Mesenchymal stem cell (in vitro differentiated cells and primary cell): ENCODE measurements at regions not wholly inside any gene's neighbourhood (a gene's known extent, or its start where the extent isn't known, plus 50 kb on each side); places are given as distances from the start of the nearest gene placed in this dataset.

Experiments used
- DNase-seq: peaks from one replicate; pipeline ENCODE4 v3.0.0-alpha.2; 2013
- H2AFZ ChIP-seq: one replicate; pipeline ENCODE4 v1.6.1; 2013; ENCODE audit warnings: low read depth, mild to moderate bottlenecking, control low read depth, inconsistent platforms, low read length, moderate library complexity
- H2AK5ac ChIP-seq: 2 replicates; pipeline ENCODE4 v1.6.1; 2013; ENCODE audit warnings: low read length, moderate library complexity, mild to moderate bottlenecking, inconsistent platforms; ENCODE audit not compliant: severe bottlenecking
- H2BK120ac ChIP-seq: one replicate; pipeline ENCODE4 v1.6.1; 2013; ENCODE audit warnings: low read depth, mild to moderate bottlenecking, inconsistent platforms, low read length, moderate library complexity
- H2BK12ac ChIP-seq, 2 experiments: one replicate each; pipeline ENCODE4 v1.6.1; 2013; ENCODE audit warnings: inconsistent platforms in 2 of 2, low read length in 2 of 2, mild to moderate bottlenecking in 2 of 2, moderate library complexity in 2 of 2, control low read depth in 1 of 2
- H2BK15ac ChIP-seq: one replicate; pipeline ENCODE4 v1.6.1; 2013; ENCODE audit warnings: mild to moderate bottlenecking, low read depth, inconsistent platforms; ENCODE audit not compliant: poor library complexity, severe bottlenecking
- H2BK5ac ChIP-seq: 2 replicates; pipeline ENCODE4 v1.6.1; 2013; ENCODE audit warnings: low read depth, mild to moderate bottlenecking, low read length, control low read depth, inconsistent platforms; ENCODE audit not compliant: poor library complexity, severe bottlenecking
- H3K14ac ChIP-seq, 2 experiments: one replicate each; pipeline ENCODE4 v1.6.1; 2013; ENCODE audit warnings: inconsistent platforms in 2 of 2, low read length in 2 of 2, control low read depth in 1 of 2, mild to moderate bottlenecking in 1 of 2, moderate library complexity in 1 of 2
- H3K18ac ChIP-seq, 2 experiments: one replicate each; pipeline ENCODE4 v1.6.1; 2013; ENCODE audit warnings: inconsistent platforms in 2 of 2, low read length in 2 of 2, control low read depth in 1 of 2, low read depth in 1 of 2, mild to moderate bottlenecking in 1 of 2
- H3K23ac ChIP-seq, 2 experiments: one replicate each; pipeline ENCODE4 v1.6.1; 2013; ENCODE audit warnings: inconsistent platforms in 2 of 2, low read length in 2 of 2, mild to moderate bottlenecking in 2 of 2, moderate library complexity in 2 of 2, control low read depth in 1 of 2
- H3K27ac ChIP-seq: 2 replicates; pipeline ENCODE4 v1.5.1; 2013; ENCODE audit warnings: mild to moderate bottlenecking, moderate library complexity, low read length, control low read depth, inconsistent platforms; ENCODE audit not compliant: poor library complexity, severe bottlenecking
- H3K27me3 ChIP-seq, 2 experiments: 2 replicates each; pipeline versions ENCODE4 v1.6.1 to v1.7.0; 2013; ENCODE audit warnings: low read length in 2 of 2, mild to moderate bottlenecking in 2 of 2, moderate library complexity in 2 of 2, control low read depth in 1 of 2, inconsistent platforms in 1 of 2; ENCODE audit not compliant: control insufficient read depth in 1 of 2, insufficient read depth in 1 of 2
- H3K36me3 ChIP-seq, 2 experiments: 2 replicates each; pipeline versions ENCODE4 v1.6.1 to v1.7.0; 2013; ENCODE audit warnings: low read length in 2 of 2, control low read depth in 1 of 2, inconsistent platforms in 1 of 2, low read depth in 1 of 2, mild to moderate bottlenecking in 1 of 2; ENCODE audit not compliant: insufficient read depth in 2 of 2, control insufficient read depth in 1 of 2
- H3K4ac ChIP-seq, 2 experiments: one replicate each; pipeline ENCODE4 v1.6.1; 2013; ENCODE audit warnings: inconsistent platforms in 2 of 2, low read length in 2 of 2, mild to moderate bottlenecking in 2 of 2, moderate library complexity in 2 of 2, control low read depth in 1 of 2, low read depth in 1 of 2
- H3K4me1 ChIP-seq: 2 replicates; pipeline ENCODE4 v1.6.1; 2013; ENCODE audit warnings: low read depth, low read length, control low read depth; ENCODE audit not compliant: control insufficient read depth, insufficient read depth
- H3K4me2 ChIP-seq: 2 replicates; pipeline ENCODE4 v1.6.1; 2013; ENCODE audit warnings: low read length, mild to moderate bottlenecking, inconsistent platforms; ENCODE audit not compliant: poor library complexity, severe bottlenecking
- H3K4me3 ChIP-seq, 2 experiments: 2 replicates each; pipeline versions ENCODE4 v1.5.1 to v1.7.0; 2013; ENCODE audit warnings: low read length in 2 of 2, mild to moderate bottlenecking in 2 of 2, control low read depth in 1 of 2, low read depth in 1 of 2; ENCODE audit not compliant: insufficient read depth in 1 of 2
- H3K79me1 ChIP-seq: replicated peaks from 2 replicates; pipeline ENCODE4 v1.6.1; 2013; ENCODE audit warnings: mild to moderate bottlenecking, control low read depth, low read length, inconsistent platforms; ENCODE audit not compliant: poor library complexity, severe bottlenecking
- H3K9ac ChIP-seq: 2 replicates; pipeline ENCODE4 v1.7.0; 2013; ENCODE audit warnings: mild to moderate bottlenecking, low read length, moderate library complexity
- H3K9me3 ChIP-seq: 2 replicates; pipeline ENCODE4 v1.7.0; 2013; ENCODE audit warnings: mild to moderate bottlenecking, low read length; ENCODE audit not compliant: control insufficient read depth
- H4K8ac ChIP-seq: one replicate; pipeline ENCODE4 v1.6.1; 2013; ENCODE audit warnings: inconsistent platforms, mild to moderate bottlenecking, low read length, moderate library complexity
- H4K91ac ChIP-seq: one replicate; pipeline ENCODE4 v1.6.1; 2013; ENCODE audit warnings: mild to moderate bottlenecking, low read length, inconsistent platforms
- WGBS: methylation state at CpG from one replicate; pipeline ENCODE4 v1.1.7; 2013; ENCODE audit warnings: mixed read lengths; 5-methylcytosine and 5-hydroxymethylcytosine counted together

- H2AFZ ChIP-seq, result no peak overlapping the region
- no peak overlapping the region for H3K27ac ChIP-seq
- no peaks in the 10 kb centered on the region for H3K36me3 ChIP-seq
- DNase-seq, result no peak
- H2AK5ac ChIP-seq, result no peak overlapping the region
- no peak overlapping the region for H3K14ac ChIP-seq
- H3K9me3 ChIP-seq, result no peaks in the 10 kb centered on the region
- H3K4me2 ChIP-seq, result no peak overlapping the region
- H3K4ac ChIP-seq, result no peak overlapping the region
- 70% methylated on average over 5 of the region's 6 CpGs for WGBS
- no peaks in the 10 kb centered on the region for H3K4me1 ChIP-seq
- no peaks in the 10 kb centered on the region for H3K27me3 ChIP-seq
- no peaks in the 10 kb centered on the region for H3K79me1 ChIP-seq
- H4K8ac ChIP-seq, result no peak overlapping the region
- no peak overlapping the region for H3K9ac ChIP-seq
- no peak overlapping the region for H2BK15ac ChIP-seq
- no peak overlapping the region for H4K91ac ChIP-seq
- H2BK12ac ChIP-seq, result no peak overlapping the region
- no peak overlapping the region for H3K23ac ChIP-seq
- H3K18ac ChIP-seq, result no peak overlapping the region
- H2BK5ac ChIP-seq, result no peak overlapping the region
- H3K4me3 ChIP-seq, result no peak overlapping the region
- H2BK120ac ChIP-seq, result no peak overlapping the region
These were observed 586.3 kb downstream of the BCL11B start for GRCh38 chr14:98685725-98686124.

- 82% methylated on average over 3 of the region's 3 CpGs for WGBS
- Histone ChIP-seq H2AFZ (no peak overlapping the region), H3K27ac (no peak overlapping the region), H3K4ac (no peak overlapping the region), H4K91ac (no peak overlapping the region), H3K79me1 (no peaks in the 10 kb centered on the region), H2BK5ac (no peak overlapping the region), H2AK5ac (no peak overlapping the region), H3K18ac (no peak overlapping the region), H2BK120ac (no peak overlapping the region), H4K8ac (no peak overlapping the region), H2BK12ac (no peak overlapping the region), H3K4me3 (no peak overlapping the region), H3K9me3 (peaks cover 2% of the 10 kb centered on the region), H3K36me3 (no peaks in the 10 kb centered on the region), H3K9ac (no peak overlapping the region), H3K27me3 (no peaks in the 10 kb centered on the region), H3K4me1 (no peaks in the 10 kb centered on the region), H3K4me2 (no peak overlapping the region), H3K23ac (no peak overlapping the region), H2BK15ac (no peak overlapping the region), H3K14ac (no peak overlapping the region)
- no peak for DNase-seq
These were observed 583.6 kb downstream of the BCL11B start for GRCh38 chr14:98688446-98688845.

- WGBS, result 60% methylated on average over 3 of the region's 3 CpGs
- no peak for DNase-seq
These were observed 582.0 kb downstream of the BCL11B start for GRCh38 chr14:98689951-98690350.

GRCh38 chr14:98692832-98693231 lies 579.2 kb downstream of the BCL11B start:
- no peak overlapping the region for H3K23ac ChIP-seq
- H3K9ac ChIP-seq, result no peak overlapping the region
- H2BK120ac ChIP-seq, result no peak overlapping the region
- peaks cover 10% of the 10 kb centered on the region for H3K9me3 ChIP-seq
- no peak overlapping the region for H2BK5ac ChIP-seq
- no peak overlapping the region for H3K4me3 ChIP-seq
- H3K18ac ChIP-seq, result no peak overlapping the region
- no peak overlapping the region for H3K4me2 ChIP-seq
- no peaks in the 10 kb centered on the region for H3K36me3 ChIP-seq
- 70% methylated on average over 5 of the region's 5 CpGs for WGBS
- H3K79me1 ChIP-seq, result no peaks in the 10 kb centered on the region
- no peak overlapping the region for H3K4ac ChIP-seq
- no peak for DNase-seq
- H2BK15ac ChIP-seq, result no peak overlapping the region
- no peaks in the 10 kb centered on the region for H3K4me1 ChIP-seq
- no peak overlapping the region for H2AK5ac ChIP-seq
- H4K8ac ChIP-seq, result no peak overlapping the region
- H2AFZ ChIP-seq, result no peak overlapping the region
- H3K27me3 ChIP-seq, result no peaks in the 10 kb centered on the region
- H3K14ac ChIP-seq, result no peak overlapping the region
- H2BK12ac ChIP-seq, result no peak overlapping the region
- no peak overlapping the region for H4K91ac ChIP-seq
- H3K27ac ChIP-seq, result no peak overlapping the region

More at GRCh38 chr14:98689951-98690350, 582.0 kb downstream of the BCL11B start:
- H3K27ac ChIP-seq, result no peak overlapping the region
- H3K36me3 ChIP-seq, result no peaks in the 10 kb centered on the region
- no peak overlapping the region for H2AK5ac ChIP-seq
- H3K4ac ChIP-seq, result no peak overlapping the region
- no peak overlapping the region for H3K18ac ChIP-seq
- H3K23ac ChIP-seq, result no peak overlapping the region
- H3K14ac ChIP-seq, result no peak overlapping the region
- H3K4me2 ChIP-seq, result no peak overlapping the region
- no peak overlapping the region for H2BK12ac ChIP-seq
- H3K79me1 ChIP-seq, result no peaks in the 10 kb centered on the region
- H3K9me3 ChIP-seq, result peaks cover 2% of the 10 kb centered on the region
- no peak overlapping the region for H2AFZ ChIP-seq
- no peak overlapping the region for H4K8ac ChIP-seq
- no peak overlapping the region for H2BK120ac ChIP-seq
- H3K4me1 ChIP-seq, result no peaks in the 10 kb centered on the region
- H3K9ac ChIP-seq, result no peak overlapping the region
- no peak overlapping the region for H3K4me3 ChIP-seq
- no peaks in the 10 kb centered on the region for H3K27me3 ChIP-seq
- no peak overlapping the region for H4K91ac ChIP-seq
- H2BK5ac ChIP-seq, result no peak overlapping the region
- no peak overlapping the region for H2BK15ac ChIP-seq
